ENCODE measurements at regions not wholly inside any gene's neighbourhood (a gene's known extent, or its start where the extent isn't known, plus 50 kb on each side); places are given as distances from the start of the nearest gene placed in this dataset.
"Not testable (repeated sequence)": the region's sequence is repeated elsewhere in the genome, so short reads cannot be mapped to it uniquely, and the experiment has no call there.

DNA sequence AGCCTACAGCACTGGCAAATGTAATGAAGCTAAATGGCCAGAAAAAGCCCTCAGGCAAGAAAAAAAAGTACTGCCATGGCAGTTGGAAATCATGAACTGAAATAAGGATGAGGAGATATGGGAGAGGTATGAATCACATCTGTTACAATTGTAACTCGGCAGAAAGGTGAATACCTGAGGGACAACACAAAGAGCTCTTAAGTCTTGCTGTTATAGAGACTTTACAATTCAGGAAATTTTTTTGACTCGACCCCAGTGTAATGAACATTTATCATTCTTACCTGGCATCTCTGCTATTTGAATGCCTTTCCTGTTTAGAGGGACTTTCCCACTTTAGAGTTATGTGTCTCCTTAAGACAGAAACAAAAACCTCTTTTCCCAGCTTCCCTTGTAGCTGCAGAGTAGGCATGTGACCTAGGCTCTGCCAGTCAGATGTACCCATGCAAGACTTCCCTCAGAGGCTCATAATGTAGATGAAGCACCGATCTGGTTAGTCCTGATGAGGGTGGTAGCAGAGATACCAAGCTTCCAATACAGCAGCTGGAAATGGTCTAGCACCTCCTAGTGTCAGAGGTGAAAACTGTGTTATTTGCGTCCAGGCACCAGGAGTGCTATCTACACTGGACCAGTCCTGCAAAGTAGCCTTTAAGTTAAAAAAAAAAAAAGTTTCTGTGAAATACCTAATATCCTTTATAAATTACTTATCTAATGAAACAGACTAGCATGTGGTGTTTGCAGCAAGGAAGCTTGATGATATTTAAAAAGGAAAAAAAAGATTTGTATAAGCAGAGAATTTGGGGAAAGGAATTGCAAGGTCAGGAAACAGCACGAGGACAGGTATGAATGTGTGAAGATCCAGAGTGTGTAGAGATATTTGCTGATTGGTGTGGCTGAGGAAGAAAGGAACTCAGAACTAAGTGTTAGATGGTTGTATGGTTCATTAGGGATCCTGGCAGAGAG, 146.9 kb upstream of the SLC1A3 start:
- Histone ChIP-seq H3K9me3 (no peaks in the 10 kb centered on the region), H3K4me3 (no peak overlapping the region), H3K4me1 (peaks cover 0 to 2% of the 10 kb centered on the region in 2 donors), H3K27me3 (no peaks in the 10 kb centered on the region), H3K27ac (no peak overlapping the region), H3K36me3 (no peaks in the 10 kb centered on the region)
- no peak for DNase-seq (ENCODE audit: low spot score in 2 of 2)
- intact Hi-C loops (cut with DNase I; ENCODE audit: low total_unique reads), result loop anchor here (5.0 kb wide), 1 partner anchor 522 kb away; the partner anchor contains the start of gene CAPSL
- TF ChIP-seq POLR2A (IDR thresholded peaks at IDR 0.05) (no peak), POLR2AphosphoS5 (IDR thresholded peaks at IDR 0.05) (no peak)
- TF ChIP-seq, protein P1, sequence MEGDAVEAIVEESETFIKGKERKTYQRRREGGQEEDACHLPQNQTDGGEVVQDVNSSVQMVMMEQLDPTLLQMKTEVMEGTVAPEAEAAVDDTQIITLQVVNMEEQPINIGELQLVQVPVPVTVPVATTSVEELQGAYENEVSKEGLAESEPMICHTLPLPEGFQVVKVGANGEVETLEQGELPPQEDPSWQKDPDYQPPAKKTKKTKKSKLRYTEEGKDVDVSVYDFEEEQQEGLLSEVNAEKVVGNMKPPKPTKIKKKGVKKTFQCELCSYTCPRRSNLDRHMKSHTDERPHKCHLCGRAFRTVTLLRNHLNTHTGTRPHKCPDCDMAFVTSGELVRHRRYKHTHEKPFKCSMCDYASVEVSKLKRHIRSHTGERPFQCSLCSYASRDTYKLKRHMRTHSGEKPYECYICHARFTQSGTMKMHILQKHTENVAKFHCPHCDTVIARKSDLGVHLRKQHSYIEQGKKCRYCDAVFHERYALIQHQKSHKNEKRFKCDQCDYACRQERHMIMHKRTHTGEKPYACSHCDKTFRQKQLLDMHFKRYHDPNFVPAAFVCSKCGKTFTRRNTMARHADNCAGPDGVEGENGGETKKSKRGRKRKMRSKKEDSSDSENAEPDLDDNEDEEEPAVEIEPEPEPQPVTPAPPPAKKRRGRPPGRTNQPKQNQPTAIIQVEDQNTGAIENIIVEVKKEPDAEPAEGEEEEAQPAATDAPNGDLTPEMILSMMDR (IDR thresholded peaks at IDR 0.05), result no peak

DNA sequence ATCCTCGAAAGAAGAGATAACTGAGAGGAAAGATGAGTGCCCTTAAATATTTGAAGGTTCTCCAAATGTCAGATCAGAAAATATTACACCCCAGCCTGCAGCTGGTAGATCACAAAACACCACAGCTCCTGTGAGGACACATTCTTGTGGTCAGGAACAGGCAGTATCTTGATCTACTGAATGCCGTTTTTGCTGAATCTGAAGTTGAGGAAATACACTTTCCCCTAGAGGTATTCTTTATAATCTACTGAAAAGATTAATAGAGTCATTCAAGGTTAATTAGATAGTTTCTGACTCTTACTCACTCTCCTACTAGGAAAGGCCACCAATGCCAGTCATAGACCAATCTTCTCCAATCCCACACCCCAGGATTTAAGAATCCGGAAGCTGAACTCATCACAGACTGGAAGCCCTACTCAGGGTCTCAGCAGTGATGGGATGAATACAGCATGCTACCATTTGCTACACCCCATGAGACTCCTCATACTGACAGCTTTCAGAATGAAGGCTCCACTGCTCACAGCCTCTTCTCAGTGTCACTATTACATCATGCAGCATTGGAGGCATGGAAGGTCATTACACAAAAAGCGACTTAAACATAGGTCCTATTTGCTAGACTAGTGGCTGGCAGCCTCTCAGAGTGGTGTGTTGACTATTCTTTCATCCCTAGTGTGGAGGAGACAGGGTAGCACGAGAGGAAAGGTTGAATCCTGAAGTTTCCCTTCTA, 143.9 kb upstream of the SLC1A3 start:
- Histone ChIP-seq H3K27ac (no peak overlapping the region), H3K9me3 (no peaks in the 10 kb centered on the region), H3K4me3 (no peak overlapping the region), H3K27me3 (no peaks in the 10 kb centered on the region), H3K4me1 (peaks cover 0 to 2% of the 10 kb centered on the region in 2 donors), H3K36me3 (no peaks in the 10 kb centered on the region)
- intact Hi-C loops (cut with DNase I; ENCODE audit: low total_unique reads), result no loop called here
- TF ChIP-seq, protein P1 (IDR thresholded peaks at IDR 0.05), result no peak
- TF ChIP-seq POLR2AphosphoS5 (IDR thresholded peaks at IDR 0.05) (no peak), POLR2A (IDR thresholded peaks at IDR 0.05) (no peak)
- no peak for DNase-seq (ENCODE audit: low spot score in 2 of 2)

DNA sequence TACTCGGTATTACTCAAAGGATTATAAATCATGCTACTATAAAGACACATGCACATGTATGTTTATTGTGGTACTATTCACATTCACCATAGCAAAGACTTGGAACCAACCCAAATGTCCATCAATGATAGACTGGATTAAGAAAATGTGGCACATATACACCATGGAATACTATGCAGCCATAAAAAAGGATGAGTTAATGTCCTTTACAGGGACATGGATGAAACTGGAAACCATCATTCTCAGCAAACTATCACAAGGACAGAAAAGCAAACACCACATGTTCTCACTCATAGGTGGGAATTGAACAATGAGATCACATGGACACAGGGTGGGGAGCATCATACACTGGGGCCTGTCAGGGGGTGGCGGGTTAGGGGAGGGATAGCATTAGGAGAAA, 130.5 kb upstream of the SLC1A3 start:
- H3K4me3 ChIP-seq; H3K9me3 ChIP-seq; H3K27ac ChIP-seq; DNase-seq (ENCODE audit: low spot score in 2 of 2); H3K27me3 ChIP-seq; H3K4me1 ChIP-seq; intact Hi-C loops (cut with DNase I; ENCODE audit: low total_unique reads); H3K36me3 ChIP-seq: not testable (repeated sequence)

DNA sequence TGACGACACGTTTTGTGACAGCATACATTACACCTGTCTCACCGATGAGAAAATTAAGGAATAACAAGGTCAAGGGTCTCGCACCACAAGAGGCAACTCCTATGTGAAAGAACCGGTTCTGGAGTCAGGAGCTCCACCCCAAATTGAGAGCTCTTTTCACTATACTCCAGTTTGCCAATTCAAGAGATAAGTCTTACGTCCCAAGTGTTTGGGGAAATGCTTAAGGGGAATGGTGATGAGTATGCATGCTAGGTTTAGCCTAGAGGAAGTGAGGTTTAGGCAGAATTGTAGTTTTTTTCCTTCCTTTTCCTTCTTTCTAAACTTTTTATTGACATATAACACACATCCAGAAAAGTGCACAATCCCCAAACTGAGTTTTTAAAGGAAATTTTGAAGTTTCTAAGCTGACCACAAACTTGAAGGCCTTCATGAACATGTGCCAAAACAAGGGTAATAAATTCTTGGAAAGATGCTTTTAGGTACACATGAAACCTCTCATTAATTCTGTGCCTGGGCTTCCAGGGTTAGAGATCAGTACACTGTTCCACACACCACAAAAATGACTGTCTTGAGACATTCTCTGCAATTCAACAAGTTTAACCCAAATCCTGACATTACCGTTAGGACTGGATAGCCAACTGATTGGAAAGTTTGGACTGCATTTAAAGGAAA, 127.6 kb upstream of the SLC1A3 start:
- DNase-seq (ENCODE audit: low spot score in 2 of 2), result no peak
- H3K36me3 ChIP-seq, result no peaks in the 10 kb centered on the region
- TF ChIP-seq POLR2AphosphoS5 (IDR thresholded peaks at IDR 0.05) (no peak), POLR2A (IDR thresholded peaks at IDR 0.05) (no peak)
- TF ChIP-seq, protein P1 (IDR thresholded peaks at IDR 0.05), result no peak
- intact Hi-C loops (cut with DNase I; ENCODE audit: low total_unique reads), result no loop called here
- no peaks in the 10 kb centered on the region for H3K4me1 ChIP-seq
- peaks cover 0 to 3% of the 10 kb centered on the region in 2 donors for H3K9me3 ChIP-seq
- H3K27me3 ChIP-seq, result no peaks in the 10 kb centered on the region
- H3K4me3 ChIP-seq, result no peak overlapping the region
- no peak overlapping the region for H3K27ac ChIP-seq

DNA sequence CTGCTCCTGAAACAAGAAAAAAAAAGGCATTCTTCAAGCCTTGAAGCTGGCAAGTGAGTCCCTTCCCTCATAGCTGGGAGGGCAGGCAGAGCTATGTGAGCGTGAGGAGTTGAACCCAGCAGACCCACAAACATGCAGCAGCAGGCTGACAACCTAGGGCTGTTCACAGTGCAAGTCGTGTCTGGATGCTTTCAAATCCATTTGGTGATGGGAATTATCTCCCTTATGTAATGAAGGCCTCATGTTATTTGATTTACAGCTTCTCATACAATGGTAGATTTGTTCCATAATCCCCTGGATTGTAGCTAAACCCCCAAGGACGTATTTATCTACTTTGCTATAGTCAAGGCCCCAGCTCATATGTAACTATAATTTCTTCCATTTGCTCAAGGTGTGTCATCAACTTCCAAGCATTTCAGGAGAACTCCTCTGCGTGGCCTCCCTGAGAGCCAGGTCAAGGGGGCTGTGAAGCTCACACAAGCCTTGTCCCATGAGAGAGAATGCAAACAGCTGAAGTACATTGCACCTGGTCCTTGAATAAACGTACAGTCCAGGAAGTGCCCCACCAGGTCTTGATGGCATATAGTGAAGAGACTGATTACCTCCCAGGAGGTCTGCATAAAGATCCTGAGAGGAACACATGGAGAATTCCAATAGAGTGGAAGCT, 124.8 kb upstream of the SLC1A3 start:
- DNase-seq (ENCODE audit: low spot score in 2 of 2), result no peak
- Histone ChIP-seq H3K27me3 (no peaks in the 10 kb centered on the region), H3K4me1 (no peaks in the 10 kb centered on the region), H3K27ac (no peak overlapping the region), H3K4me3 (no peak overlapping the region), H3K9me3 (no peaks in the 10 kb centered on the region), H3K36me3 (no peaks in the 10 kb centered on the region)
- TF ChIP-seq POLR2A (IDR thresholded peaks at IDR 0.05) (no peak), POLR2AphosphoS5 (IDR thresholded peaks at IDR 0.05) (no peak)
- TF ChIP-seq, protein P1 (IDR thresholded peaks at IDR 0.05), result no peak
- intact Hi-C loops (cut with DNase I; ENCODE audit: low total_unique reads), result no loop called here
